WI38 (cell line): ENCODE measurements at regions not wholly inside any gene's neighbourhood (a gene's known extent, or its start where the extent isn't known, plus 50 kb on each side); places are given as distances from the start of the nearest gene placed in this dataset.
"Not testable (repeated sequence)": the region's sequence is repeated elsewhere in the genome, so short reads cannot be mapped to it uniquely, and the experiment has no call there.

Source experiments
- H3K4me3 ChIP-seq: 2 replicates; pipeline ENCODE4 v1.5.1; 2011; ENCODE audit warnings: low read depth, mild to moderate bottlenecking, control low read depth, low read length
- TF ChIP-seq, protein P1 (sequence below): IDR thresholded peaks from 2 replicates; pipeline ENCODE4 v1.5.1; 2012; ENCODE audit warnings: low read depth, mild to moderate bottlenecking, control low read depth, low read length

DNA sequence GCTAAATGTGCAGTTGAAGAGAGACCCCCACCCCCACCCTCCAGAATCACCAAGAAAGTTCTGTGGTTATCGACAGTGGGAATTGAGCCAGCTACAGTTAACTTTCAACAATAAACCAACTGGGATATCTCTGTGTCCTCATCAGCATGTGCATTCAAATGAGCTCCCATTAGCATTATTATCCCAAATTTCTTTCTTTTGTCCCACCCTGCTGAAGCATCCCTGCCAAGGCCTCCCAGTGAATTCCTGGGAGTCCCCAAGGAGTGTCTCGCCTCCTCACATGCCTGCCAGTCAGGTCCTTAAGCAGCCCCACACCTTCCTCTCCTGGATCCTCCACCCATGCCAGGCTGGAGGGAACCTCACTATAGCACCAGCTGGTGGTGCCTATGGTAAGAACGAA is 422.1 kb upstream of the HNRNPA3 start:
- TF ChIP-seq, protein P1, sequence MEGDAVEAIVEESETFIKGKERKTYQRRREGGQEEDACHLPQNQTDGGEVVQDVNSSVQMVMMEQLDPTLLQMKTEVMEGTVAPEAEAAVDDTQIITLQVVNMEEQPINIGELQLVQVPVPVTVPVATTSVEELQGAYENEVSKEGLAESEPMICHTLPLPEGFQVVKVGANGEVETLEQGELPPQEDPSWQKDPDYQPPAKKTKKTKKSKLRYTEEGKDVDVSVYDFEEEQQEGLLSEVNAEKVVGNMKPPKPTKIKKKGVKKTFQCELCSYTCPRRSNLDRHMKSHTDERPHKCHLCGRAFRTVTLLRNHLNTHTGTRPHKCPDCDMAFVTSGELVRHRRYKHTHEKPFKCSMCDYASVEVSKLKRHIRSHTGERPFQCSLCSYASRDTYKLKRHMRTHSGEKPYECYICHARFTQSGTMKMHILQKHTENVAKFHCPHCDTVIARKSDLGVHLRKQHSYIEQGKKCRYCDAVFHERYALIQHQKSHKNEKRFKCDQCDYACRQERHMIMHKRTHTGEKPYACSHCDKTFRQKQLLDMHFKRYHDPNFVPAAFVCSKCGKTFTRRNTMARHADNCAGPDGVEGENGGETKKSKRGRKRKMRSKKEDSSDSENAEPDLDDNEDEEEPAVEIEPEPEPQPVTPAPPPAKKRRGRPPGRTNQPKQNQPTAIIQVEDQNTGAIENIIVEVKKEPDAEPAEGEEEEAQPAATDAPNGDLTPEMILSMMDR = no peak
- no peak overlapping the region for H3K4me3 ChIP-seq

DNA sequence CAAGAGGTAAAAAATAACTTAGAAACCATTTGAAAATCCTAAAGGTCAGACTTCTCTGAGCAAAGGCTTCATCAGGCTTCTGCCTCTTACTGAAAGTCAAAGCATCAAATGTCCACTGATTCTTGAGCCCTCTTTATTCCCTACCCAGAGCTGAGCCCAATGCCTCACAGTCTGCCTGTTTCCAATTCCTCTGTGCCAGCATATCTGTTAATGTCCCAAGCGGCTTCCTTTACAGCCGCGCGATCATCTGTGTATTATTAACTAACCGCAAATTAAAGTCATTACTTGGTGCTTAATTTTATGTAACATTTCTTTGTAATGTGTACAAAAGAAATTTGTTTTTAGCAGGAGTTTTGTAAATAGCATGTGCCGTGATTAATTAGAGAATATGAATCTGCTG is 418.8 kb upstream of the HNRNPA3 start:
- no peak overlapping the region for H3K4me3 ChIP-seq
- TF ChIP-seq, protein P1 = no peak

DNA sequence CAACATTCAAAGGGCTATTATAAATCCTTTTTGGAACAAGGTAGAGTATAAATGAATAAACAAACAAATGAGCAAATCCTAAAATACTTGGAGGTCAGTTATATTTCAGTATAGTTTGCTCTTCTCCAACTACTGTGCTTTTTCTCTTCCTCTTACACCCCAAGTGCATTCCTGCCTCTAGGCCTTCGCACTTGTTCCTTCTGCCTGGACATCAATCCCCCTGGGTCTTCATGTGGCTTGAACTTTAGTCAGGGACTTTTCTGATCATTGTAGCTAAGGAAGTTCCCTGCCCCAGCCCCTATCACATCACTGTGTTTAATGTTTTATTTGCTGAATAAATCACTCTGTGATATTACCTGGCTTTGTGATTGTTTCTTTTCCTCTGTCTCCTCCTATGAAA is 418.2 kb upstream of the HNRNPA3 start:
- TF ChIP-seq, protein P1 = no peak
- no peak overlapping the region for H3K4me3 ChIP-seq

DNA sequence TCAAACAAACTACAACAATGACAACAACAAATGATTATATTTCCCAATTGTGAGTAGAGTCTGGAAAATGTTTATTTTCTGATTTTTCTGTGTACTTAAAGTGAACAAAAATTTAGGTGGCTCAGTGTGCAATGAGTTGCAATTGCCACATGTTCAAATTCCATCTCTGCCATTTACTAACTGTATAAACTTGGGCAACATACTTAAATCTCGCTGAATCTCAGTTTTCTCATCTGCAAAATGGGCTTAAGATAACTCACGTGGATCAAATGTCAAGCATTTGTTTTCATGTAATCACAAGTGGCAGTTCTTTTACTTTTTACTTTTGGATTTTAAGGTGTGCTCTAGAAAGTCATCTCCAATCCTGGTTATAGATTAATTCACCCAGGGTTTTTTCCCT is 416.8 kb upstream of the HNRNPA3 start:
- TF ChIP-seq, protein P1 = no peak
- H3K4me3 ChIP-seq = no peak overlapping the region

DNA sequence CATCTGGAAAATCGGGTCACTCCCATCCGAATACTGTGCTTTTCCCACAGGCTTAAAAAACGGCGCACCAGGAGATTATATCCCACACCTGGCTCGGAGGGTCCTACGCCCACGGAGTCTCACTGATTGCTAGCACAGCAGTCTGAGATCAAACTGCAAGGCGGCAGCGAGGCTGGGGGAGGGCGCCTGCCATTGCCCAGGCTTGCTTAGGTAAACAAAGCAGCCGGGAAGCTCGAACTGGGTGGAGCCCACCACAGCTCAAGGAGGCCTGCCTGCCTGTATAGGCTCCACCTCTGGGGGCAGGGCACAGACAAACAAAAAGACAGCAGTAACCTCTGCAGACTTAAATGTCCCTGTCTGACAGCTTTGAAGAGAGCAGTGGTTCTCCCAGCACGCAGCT is 415.9 kb upstream of the HNRNPA3 start:
- H3K4me3 ChIP-seq = not testable (repeated sequence)

DNA sequence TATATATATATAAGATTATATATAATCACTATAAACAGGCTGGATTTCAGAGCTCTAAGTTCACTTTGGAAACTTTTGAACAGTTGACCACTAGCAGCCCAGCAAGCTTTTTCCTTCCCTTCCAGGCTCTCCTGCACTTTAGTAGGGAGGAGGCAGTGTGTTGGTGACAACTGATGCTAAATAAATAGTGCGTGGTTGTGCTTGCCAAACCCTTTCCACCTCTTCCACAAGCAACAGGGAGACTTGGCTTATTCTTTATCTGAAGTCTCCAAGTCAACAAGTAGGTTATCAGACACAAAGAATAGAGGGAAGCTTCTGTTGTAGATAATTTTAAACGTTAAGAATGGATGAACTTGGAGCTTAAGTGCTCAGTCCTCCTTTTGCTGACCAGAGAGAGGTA is 408.2 kb upstream of the HNRNPA3 start:
- TF ChIP-seq, protein P1 = no peak
- no peak overlapping the region for H3K4me3 ChIP-seq

DNA sequence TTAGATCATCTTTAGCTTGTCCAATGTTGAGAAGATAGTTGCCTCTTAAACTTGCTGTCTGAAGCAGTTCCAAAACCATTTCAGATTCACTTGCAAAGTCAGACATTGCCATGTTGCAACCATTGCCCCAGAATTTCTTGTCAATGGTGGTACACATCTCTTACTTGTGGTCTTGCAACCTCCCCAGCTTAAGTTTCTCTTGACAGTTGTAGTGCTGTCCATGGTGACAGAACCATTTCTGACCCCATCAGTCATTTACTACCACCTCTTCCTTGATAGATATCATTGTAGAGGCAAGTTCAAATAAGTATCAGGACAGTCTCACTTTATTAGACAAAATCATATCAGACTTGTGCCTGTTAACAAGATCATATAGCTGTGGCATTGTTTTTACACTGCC is 407.2 kb upstream of the HNRNPA3 start:
- TF ChIP-seq, protein P1 = no peak

DNA sequence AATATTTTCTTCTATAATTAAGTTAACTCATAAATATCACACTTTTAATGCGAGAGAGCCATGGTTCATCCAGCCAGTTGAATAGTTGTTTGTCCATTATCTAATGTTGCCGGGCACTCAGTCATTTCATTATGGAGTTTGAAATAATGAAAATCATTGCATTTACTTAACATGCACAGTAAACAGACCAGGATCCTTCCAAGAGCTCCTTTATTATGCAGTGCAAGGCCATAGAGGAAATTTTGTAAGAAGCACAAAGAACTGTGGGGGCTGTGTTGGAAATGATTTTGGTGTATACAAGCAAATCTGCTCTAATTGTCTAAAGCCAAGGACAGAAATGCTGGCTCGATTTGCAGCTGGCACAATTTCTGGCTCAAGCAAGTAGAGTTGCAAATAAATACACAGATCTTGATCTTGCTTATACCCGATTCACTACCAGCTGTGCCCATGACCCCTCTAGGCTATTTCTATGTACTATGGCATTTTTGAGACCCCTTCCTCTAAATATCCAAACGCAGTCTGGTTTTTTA is 400.3 kb upstream of the HNRNPA3 start:
- TF ChIP-seq, protein P1 = no peak
- H3K4me3 ChIP-seq = no peak overlapping the region

More for the DNA sequence above, 407.2 kb upstream of the HNRNPA3 start:
- H3K4me3 ChIP-seq = no peak overlapping the region
